ENCODE measurements at regions not wholly inside any gene's neighbourhood (a gene's known extent, or its start where the extent isn't known, plus 50 kb on each side); places are given as distances from the start of the nearest gene placed in this dataset.

GRCh38 chr5:74576941-74577456, 63.5 kb downstream of the ENC1 start:
- peak; percentile 37 for DNase-seq (ENCODE audit: low read depth)

- peak; percentile 36 for DNase-seq (ENCODE audit: low read depth)
These were observed 64.6 kb downstream of the ENC1 start for GRCh38 chr5:74575741-74576538.

GRCh38 chr5:74570250-74570649, 70.3 kb downstream of the ENC1 start:
- no peak for DNase-seq (ENCODE audit: low read depth)

GRCh38 chr5:74567411-74567995, 73.0 kb downstream of the ENC1 start:
- no peak for DNase-seq (ENCODE audit: low read depth)

- no peak for DNase-seq (ENCODE audit: low read depth)
These were observed 78.4 kb downstream of the ENC1 start for GRCh38 chr5:74562122-74562521.

GRCh38 chr5:74560245-74560644, 80.3 kb downstream of the ENC1 start:
- DNase-seq (ENCODE audit: low read depth), result no peak

GRCh38 chr5:74556631-74557595, 83.6 kb downstream of the ENC1 start:
- DNase-seq (ENCODE audit: low read depth), result no peak

- no peak for DNase-seq (ENCODE audit: low read depth)
These were observed 84.5 kb downstream of the ENC1 start for GRCh38 chr5:74556006-74556405.

- no peak for DNase-seq (ENCODE audit: low read depth)
These were observed 88.4 kb downstream of the ENC1 start for GRCh38 chr5:74552101-74552500.

- no peak for DNase-seq (ENCODE audit: low read depth)
These were observed 89.6 kb downstream of the ENC1 start for GRCh38 chr5:74550927-74551326.

- no peak for DNase-seq (ENCODE audit: low read depth)
These were observed 91.1 kb downstream of the ENC1 start for GRCh38 chr5:74549384-74549783.

GRCh38 chr5:74546796-74547195, 93.7 kb downstream of the ENC1 start:
- no peak for DNase-seq (ENCODE audit: low read depth)

GRCh38 chr5:74544811-74545210, 95.7 kb downstream of the ENC1 start:
- no peak for DNase-seq (ENCODE audit: low read depth)

GRCh38 chr5:74543162-74543995, 97.1 kb downstream of the ENC1 start:
- DNase-seq (ENCODE audit: low read depth), result peak; percentile 63

- no peak for DNase-seq (ENCODE audit: low read depth)
These were observed 98.0 kb downstream of the ENC1 start for GRCh38 chr5:74542482-74542881.

GRCh38 chr5:74541381-74541781, 99.1 kb downstream of the ENC1 start:
- no peak for DNase-seq (ENCODE audit: low read depth)

- DNase-seq (ENCODE audit: low read depth), result no peak
These were observed 99.9 kb downstream of the ENC1 start for GRCh38 chr5:74540622-74541021.

GRCh38 chr5:74539986-74540385, 100.5 kb downstream of the ENC1 start:
- no peak for DNase-seq (ENCODE audit: low read depth)

- peak; percentile 93 for DNase-seq (ENCODE audit: low read depth)
These were observed 102.3 kb downstream of the ENC1 start for GRCh38 chr5:74538206-74538661.

GRCh38 chr5:74536658-74537057, 103.9 kb downstream of the ENC1 start:
- no peak for DNase-seq (ENCODE audit: low read depth)

GRCh38 chr5:74535926-74536325, 104.6 kb downstream of the ENC1 start:
- no peak for DNase-seq (ENCODE audit: low read depth)
